ENCODE measurements at regions not wholly inside any gene's neighbourhood (a gene's known extent, or its start where the extent isn't known, plus 50 kb on each side); places are given as distances from the start of the nearest gene placed in this dataset.
"Not testable (repeated sequence)": the region's sequence is repeated elsewhere in the genome, so short reads cannot be mapped to it uniquely, and the experiment has no call there.

DNA sequence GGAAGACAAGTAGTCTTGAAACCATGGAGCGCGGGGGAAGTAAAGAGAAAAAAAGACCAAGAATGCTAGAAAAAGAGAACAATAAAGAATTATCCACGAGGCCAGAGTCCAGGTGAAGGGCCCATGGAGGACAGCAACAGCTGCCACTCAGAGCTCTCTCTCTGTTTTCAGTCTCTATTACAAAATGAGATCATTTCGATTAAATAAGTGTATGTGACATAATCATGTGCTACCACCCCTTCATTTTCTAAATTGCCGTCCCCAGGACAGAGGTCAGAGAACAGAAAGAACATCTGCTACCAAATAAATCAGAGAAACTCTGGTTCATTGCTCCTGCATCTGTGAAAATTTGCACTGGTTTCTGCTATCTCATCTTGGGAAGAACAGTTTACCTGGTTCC is 838.7 kb downstream of the RNF144A start:
- no peak overlapping the region for H3K27ac ChIP-seq
- H3K9me3 ChIP-seq: peaks cover 5% of the 10 kb centered on the region
- TF ChIP-seq, protein P1, sequence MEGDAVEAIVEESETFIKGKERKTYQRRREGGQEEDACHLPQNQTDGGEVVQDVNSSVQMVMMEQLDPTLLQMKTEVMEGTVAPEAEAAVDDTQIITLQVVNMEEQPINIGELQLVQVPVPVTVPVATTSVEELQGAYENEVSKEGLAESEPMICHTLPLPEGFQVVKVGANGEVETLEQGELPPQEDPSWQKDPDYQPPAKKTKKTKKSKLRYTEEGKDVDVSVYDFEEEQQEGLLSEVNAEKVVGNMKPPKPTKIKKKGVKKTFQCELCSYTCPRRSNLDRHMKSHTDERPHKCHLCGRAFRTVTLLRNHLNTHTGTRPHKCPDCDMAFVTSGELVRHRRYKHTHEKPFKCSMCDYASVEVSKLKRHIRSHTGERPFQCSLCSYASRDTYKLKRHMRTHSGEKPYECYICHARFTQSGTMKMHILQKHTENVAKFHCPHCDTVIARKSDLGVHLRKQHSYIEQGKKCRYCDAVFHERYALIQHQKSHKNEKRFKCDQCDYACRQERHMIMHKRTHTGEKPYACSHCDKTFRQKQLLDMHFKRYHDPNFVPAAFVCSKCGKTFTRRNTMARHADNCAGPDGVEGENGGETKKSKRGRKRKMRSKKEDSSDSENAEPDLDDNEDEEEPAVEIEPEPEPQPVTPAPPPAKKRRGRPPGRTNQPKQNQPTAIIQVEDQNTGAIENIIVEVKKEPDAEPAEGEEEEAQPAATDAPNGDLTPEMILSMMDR (IDR thresholded peaks at IDR 0.05): no peak
- no peaks in the 10 kb centered on the region for H3K27me3 ChIP-seq
- no peak overlapping the region for H3K4me3 ChIP-seq (ENCODE audit: low read depth in 1 of 2, low read length in 1 of 2)
- no peaks in the 10 kb centered on the region for H3K36me3 ChIP-seq
- H3K4me1 ChIP-seq (ENCODE audit: control insufficient read depth in 1 of 2, insufficient read depth in 1 of 2, low read depth in 1 of 2, low read length in 1 of 2): no peaks in the 10 kb centered on the region

DNA sequence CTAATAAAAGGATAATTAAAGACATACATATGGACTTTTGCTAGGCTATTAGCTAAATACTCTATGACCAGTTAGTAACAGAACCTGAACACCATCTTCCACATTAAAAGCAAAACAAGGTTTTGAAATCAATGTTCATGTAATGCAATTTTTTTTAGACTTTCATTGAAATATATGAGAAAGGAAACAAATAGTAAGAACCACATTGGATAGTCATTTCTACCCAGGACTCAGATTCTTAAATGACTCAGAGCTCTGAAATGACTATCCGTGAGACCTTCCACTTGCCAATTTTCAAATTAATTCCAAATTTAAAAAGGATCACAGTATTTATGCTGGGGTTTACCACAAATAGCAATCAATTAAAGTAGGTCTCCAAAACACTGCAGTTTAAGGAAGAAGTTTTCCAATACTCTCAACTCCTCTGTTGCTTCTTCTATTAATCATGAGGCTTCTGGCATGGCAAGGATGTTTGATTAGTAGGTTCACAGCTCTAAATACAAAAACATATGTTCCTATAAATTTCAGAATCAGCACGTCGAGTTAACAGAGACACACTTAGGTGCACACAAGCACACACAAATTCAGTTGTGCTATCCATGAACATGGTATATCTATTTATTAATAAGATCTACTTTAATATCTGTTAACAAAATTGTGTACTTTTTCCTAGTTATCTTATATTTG is 841.0 kb downstream of the RNF144A start:
- H3K4me3 ChIP-seq (ENCODE audit: low read depth in 1 of 2, low read length in 1 of 2): no peak overlapping the region
- no peaks in the 10 kb centered on the region for H3K27me3 ChIP-seq
- H3K27ac ChIP-seq: no peak overlapping the region
- no peaks in the 10 kb centered on the region for H3K36me3 ChIP-seq
- H3K4me1 ChIP-seq (ENCODE audit: control insufficient read depth in 1 of 2, insufficient read depth in 1 of 2, low read depth in 1 of 2, low read length in 1 of 2): no peaks in the 10 kb centered on the region
- peaks cover 5% of the 10 kb centered on the region for H3K9me3 ChIP-seq
- TF ChIP-seq, protein P1 (IDR thresholded peaks at IDR 0.05): no peak

DNA sequence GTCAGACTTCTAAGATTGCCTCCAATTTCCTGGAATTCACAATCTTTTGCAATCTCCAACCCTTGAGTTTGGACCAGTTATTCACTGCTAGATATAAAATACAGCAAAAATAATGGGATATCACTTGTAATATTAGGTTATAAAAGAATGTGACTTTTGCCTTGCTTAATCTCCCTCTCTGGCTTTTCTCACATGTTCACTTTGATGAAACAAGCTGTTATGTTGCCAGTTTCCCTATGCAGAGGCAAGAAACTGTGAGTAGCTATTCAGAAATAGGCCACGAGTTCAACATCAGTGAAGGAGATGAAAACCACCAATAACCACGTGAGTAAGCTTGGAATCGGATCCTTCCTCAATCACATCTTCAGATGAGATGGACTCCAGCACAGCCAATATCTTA is 842.7 kb downstream of the RNF144A start:
- H3K4me3 ChIP-seq (ENCODE audit: low read depth in 1 of 2, low read length in 1 of 2): no peak overlapping the region
- H3K27ac ChIP-seq: no peak overlapping the region
- H3K4me1 ChIP-seq (ENCODE audit: control insufficient read depth in 1 of 2, insufficient read depth in 1 of 2, low read depth in 1 of 2, low read length in 1 of 2): no peaks in the 10 kb centered on the region
- TF ChIP-seq, protein P1 (IDR thresholded peaks at IDR 0.05): no peak
- peaks cover 11% of the 10 kb centered on the region for H3K9me3 ChIP-seq
- H3K36me3 ChIP-seq: no peaks in the 10 kb centered on the region
- H3K27me3 ChIP-seq: no peaks in the 10 kb centered on the region

DNA sequence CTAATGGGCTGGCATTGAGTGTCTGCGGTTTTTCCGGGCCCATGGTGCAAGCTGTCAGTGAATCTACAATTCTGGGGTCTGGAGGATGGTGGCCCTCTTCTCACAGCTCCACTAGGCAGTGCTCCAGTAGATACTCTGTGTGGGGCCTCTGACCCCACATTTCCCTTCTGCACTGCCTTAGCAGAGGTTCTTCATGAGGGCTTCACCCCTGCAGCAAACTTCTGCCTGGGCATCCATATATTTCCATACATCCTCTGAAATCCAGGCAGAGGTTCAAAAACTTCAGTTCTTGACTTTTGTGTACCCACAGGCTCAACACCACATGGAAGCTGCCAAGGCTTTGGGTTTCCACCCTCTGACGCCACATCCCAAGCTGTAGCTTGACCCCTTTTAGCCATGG is 846.2 kb downstream of the RNF144A start:
- H3K36me3 ChIP-seq; H3K4me3 ChIP-seq (ENCODE audit: low read depth in 1 of 2, low read length in 1 of 2); H3K4me1 ChIP-seq (ENCODE audit: control insufficient read depth in 1 of 2, insufficient read depth in 1 of 2, low read depth in 1 of 2, low read length in 1 of 2); H3K27ac ChIP-seq: not testable (repeated sequence)
- Histone ChIP-seq H3K27me3 (peaks cover 22% of the 10 kb centered on the region), H3K9me3 (peaks cover 11% of the 10 kb centered on the region)

DNA sequence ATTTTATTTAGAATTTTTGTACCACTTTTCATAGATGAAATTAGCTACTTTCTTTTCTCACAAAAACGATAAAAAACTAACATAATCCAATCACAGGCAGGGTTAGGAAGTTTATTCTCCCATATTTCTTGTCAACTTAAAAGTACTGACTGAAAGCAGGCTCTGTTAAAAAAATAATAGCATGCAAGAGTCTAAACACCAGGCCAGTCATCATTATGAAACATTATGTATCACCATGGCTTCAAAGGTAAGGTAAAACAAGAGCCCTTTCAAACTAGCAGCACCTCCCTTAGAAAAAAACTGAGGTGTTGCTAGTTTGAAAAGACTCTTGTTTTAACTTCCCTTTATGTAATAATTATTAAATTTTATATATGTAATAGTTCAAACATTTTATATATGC is 848.0 kb downstream of the RNF144A start:
- H3K27me3 ChIP-seq: peaks cover 40% of the 10 kb centered on the region

DNA sequence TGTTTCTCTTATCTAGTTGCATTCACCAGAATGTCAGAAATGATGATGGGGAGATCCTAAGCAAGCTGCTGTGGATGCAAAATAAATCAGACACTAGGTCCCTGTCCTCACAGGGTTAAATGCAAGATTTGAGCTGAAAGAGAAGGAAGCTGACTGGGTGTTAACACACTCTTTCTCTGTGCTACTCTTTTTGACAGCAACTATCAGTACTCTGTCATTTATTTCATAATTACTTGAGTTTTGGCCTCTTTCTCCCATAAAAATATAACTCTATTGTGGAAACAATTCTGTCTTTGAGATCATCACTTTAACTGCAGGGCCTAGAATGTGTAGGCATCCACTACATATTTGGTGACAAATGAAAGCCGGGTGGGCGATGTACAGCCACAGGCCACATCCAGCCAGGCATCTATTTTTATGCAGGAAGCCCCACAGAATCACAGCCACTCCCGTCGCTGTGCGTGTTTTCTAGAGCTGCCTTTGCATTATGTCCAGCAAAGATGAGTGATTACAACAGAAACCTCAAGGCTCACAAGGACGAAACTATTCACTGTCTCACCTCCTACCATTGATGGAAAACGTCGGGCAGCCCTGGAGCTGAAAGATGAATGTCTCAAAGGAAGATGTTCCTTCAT is 849.0 kb downstream of the RNF144A start:
- no peaks in the 10 kb centered on the region for H3K4me1 ChIP-seq (ENCODE audit: control insufficient read depth in 1 of 2, insufficient read depth in 1 of 2, low read depth in 1 of 2, low read length in 1 of 2)

More for the DNA sequence above, 848.0 kb downstream of the RNF144A start:
- TF ChIP-seq, protein P1 (IDR thresholded peaks at IDR 0.05): no peak
- no peaks in the 10 kb centered on the region for H3K4me1 ChIP-seq (ENCODE audit: control insufficient read depth in 1 of 2, insufficient read depth in 1 of 2, low read depth in 1 of 2, low read length in 1 of 2)
- no peak overlapping the region for H3K27ac ChIP-seq
- H3K36me3 ChIP-seq: no peaks in the 10 kb centered on the region
- peaks cover 11% of the 10 kb centered on the region for H3K9me3 ChIP-seq
- no peak overlapping the region for H3K4me3 ChIP-seq (ENCODE audit: low read depth in 1 of 2, low read length in 1 of 2)

More for the DNA sequence above, 849.0 kb downstream of the RNF144A start:
- Histone ChIP-seq H3K36me3 (no peaks in the 10 kb centered on the region), H3K4me3 (ENCODE audit: low read depth in 1 of 2, low read length in 1 of 2) (no peak overlapping the region), H3K27ac (no peak overlapping the region), H3K27me3 (peaks cover 50% of the 10 kb centered on the region), H3K9me3 (peaks cover 11% of the 10 kb centered on the region)
- TF ChIP-seq, protein P1 (IDR thresholded peaks at IDR 0.05): no peak
